ENCODE measurements at regions not wholly inside any gene's neighbourhood (a gene's known extent, or its start where the extent isn't known, plus 50 kb on each side); places are given as distances from the start of the nearest gene placed in this dataset.

GRCh38 chr3:166177130-166177529, 339.9 kb upstream of the BCHE start:
- DNase-seq = no peak

GRCh38 chr3:166171695-166172094, 334.5 kb upstream of the BCHE start:
- DNase-seq = no peak

GRCh38 chr3:166169681-166170080, 332.5 kb upstream of the BCHE start:
- no peak for DNase-seq

- DNase-seq = no peak
Measured at GRCh38 chr3:166127969-166128368, 290.7 kb upstream of the BCHE start.

- DNase-seq = no peak
Measured at GRCh38 chr3:166125179-166125578, 288.0 kb upstream of the BCHE start.

- no peak for DNase-seq
Measured at GRCh38 chr3:166123576-166123975, 286.4 kb upstream of the BCHE start.

- no peak for DNase-seq
Measured at GRCh38 chr3:166123088-166123487, 285.9 kb upstream of the BCHE start.

GRCh38 chr3:166118049-166118448, 280.8 kb upstream of the BCHE start:
- no peak for DNase-seq

- DNase-seq = no peak
Measured at GRCh38 chr3:166114448-166114847, 277.2 kb upstream of the BCHE start.

GRCh38 chr3:166111562-166111961, 274.3 kb upstream of the BCHE start:
- DNase-seq = no peak

GRCh38 chr3:166110102-166110501, 272.9 kb upstream of the BCHE start:
- DNase-seq = no peak

- peak; percentile 8 for DNase-seq
Measured at GRCh38 chr3:166104938-166105337, 267.7 kb upstream of the BCHE start.

- no peak for DNase-seq
Measured at GRCh38 chr3:166100730-166101129, 263.5 kb upstream of the BCHE start.

- no peak for DNase-seq
Measured at GRCh38 chr3:166089575-166089974, 252.4 kb upstream of the BCHE start.

GRCh38 chr3:166085164-166085856, 248.1 kb upstream of the BCHE start:
- DNase-seq = no peak

GRCh38 chr3:166080096-166080495, 242.9 kb upstream of the BCHE start:
- DNase-seq = no peak

GRCh38 chr3:166071831-166072230, 234.6 kb upstream of the BCHE start:
- DNase-seq = no peak

- DNase-seq = no peak
Measured at GRCh38 chr3:166064476-166064875, 227.3 kb upstream of the BCHE start.

- no peak for DNase-seq
Measured at GRCh38 chr3:166060789-166061479, 223.7 kb upstream of the BCHE start.

- DNase-seq = no peak
Measured at GRCh38 chr3:166052440-166052839, 215.2 kb upstream of the BCHE start.

GRCh38 chr3:166029507-166029906, 192.3 kb upstream of the BCHE start:
- no peak for DNase-seq

GRCh38 chr3:166013073-166013679, 176.0 kb upstream of the BCHE start:
- peak; percentile 72 for DNase-seq

GRCh38 chr3:166011771-166012170, 174.5 kb upstream of the BCHE start:
- DNase-seq = no peak

- DNase-seq = no peak
Measured at GRCh38 chr3:166005126-166005525, 167.9 kb upstream of the BCHE start.

Data from COR-L47 (cell line).